ENCODE measurements at regions not wholly inside any gene's neighbourhood (a gene's known extent, or its start where the extent isn't known, plus 50 kb on each side); places are given as distances from the start of the nearest gene placed in this dataset.

- no peak for TF ChIP-seq CTCF (IDR thresholded peaks at IDR 0.05)
- TF ChIP-seq POLR2A (IDR thresholded peaks at IDR 0.05) = no peak
- TF ChIP-seq POLR2AphosphoS5 (IDR thresholded peaks at IDR 0.05) = no peak
- TF ChIP-seq EP300 (IDR thresholded peaks at IDR 0.05) = no peak
Observed at GRCh38 chr20:22529150-22530019, 55.0 kb downstream of the FOXA2 start.
